PC-3 (cell line): ENCODE measurements at regions not wholly inside any gene's neighbourhood (a gene's known extent, or its start where the extent isn't known, plus 50 kb on each side); places are given as distances from the start of the nearest gene placed in this dataset.

Experiments used
- EZH2 ChIP-seq: fragments of 300-600 bp; sonication (generic); IDR thresholded peaks from one replicate; pipeline ENCODE4 v1.6.1; 2017; ENCODE audit warnings: antibody characterized with exemption, mild to moderate bottlenecking, low read length; ENCODE audit not compliant: unreplicated experiment
- EZH2phosphoT487 ChIP-seq: fragments of 300-600 bp; sonication (generic); IDR thresholded peaks from 2 replicates; pipeline ENCODE4 v1.6.1; 2018; ENCODE audit warnings: mild to moderate bottlenecking, antibody characterized with exemption, low read length, borderline replicate concordance
- TF ChIP-seq, protein P1 (sequence below): fragments of 300-600 bp; sonication (generic); conservative IDR thresholded peaks from 2 replicates; pipeline ENCODE4 v1.5.1; 2017; ENCODE audit warnings: antibody characterized with exemption, low read depth, mild to moderate bottlenecking, low read length

DNA sequence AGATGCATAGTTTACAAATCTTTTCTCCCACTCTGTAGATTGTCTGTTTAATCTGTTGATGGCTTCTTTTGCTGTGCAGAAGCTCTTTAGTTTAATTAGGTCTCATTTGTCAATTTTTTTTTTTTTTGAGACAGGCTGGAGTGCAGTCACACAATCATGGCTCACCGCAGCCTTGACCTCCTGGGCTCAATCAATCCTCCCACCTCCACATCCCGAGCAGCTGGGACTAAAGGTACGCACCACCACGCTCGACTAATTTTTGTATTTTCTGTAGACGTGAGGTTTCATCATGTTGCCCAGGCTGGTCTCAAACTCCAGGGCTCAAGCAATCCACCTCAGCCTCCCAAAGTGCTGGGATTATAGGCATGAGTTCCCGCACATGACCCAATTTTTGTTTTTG, 1655.8 kb downstream of the REEP3 start:
- TF ChIP-seq, protein P1, sequence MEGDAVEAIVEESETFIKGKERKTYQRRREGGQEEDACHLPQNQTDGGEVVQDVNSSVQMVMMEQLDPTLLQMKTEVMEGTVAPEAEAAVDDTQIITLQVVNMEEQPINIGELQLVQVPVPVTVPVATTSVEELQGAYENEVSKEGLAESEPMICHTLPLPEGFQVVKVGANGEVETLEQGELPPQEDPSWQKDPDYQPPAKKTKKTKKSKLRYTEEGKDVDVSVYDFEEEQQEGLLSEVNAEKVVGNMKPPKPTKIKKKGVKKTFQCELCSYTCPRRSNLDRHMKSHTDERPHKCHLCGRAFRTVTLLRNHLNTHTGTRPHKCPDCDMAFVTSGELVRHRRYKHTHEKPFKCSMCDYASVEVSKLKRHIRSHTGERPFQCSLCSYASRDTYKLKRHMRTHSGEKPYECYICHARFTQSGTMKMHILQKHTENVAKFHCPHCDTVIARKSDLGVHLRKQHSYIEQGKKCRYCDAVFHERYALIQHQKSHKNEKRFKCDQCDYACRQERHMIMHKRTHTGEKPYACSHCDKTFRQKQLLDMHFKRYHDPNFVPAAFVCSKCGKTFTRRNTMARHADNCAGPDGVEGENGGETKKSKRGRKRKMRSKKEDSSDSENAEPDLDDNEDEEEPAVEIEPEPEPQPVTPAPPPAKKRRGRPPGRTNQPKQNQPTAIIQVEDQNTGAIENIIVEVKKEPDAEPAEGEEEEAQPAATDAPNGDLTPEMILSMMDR = no peak
- TF ChIP-seq EZH2phosphoT487 (no peak), EZH2 (no peak)
